ENCODE measurements at regions not wholly inside any gene's neighbourhood (a gene's known extent, or its start where the extent isn't known, plus 50 kb on each side); places are given as distances from the start of the nearest gene placed in this dataset.

- H3K27ac ChIP-seq = no peak overlapping the region
Measured at GRCh38 chr13:74372511-74372910, 238.3 kb upstream of the KLF12 start.

GRCh38 chr13:74367193-74367592 is 233.0 kb upstream of the KLF12 start:
- no peaks in the 10 kb centered on the region for H3K9me3 ChIP-seq
- no peaks in the 10 kb centered on the region for H3K36me3 ChIP-seq
- no peak overlapping the region for H3K4me3 ChIP-seq (ENCODE audit: low read depth in 1 of 2, low read length in 1 of 2)
- TF ChIP-seq CTCF (IDR thresholded peaks at IDR 0.05) = no peak
- no peaks in the 10 kb centered on the region for H3K27me3 ChIP-seq
- no peak overlapping the region for H3K27ac ChIP-seq
- H3K4me1 ChIP-seq (ENCODE audit: control insufficient read depth in 1 of 2, insufficient read depth in 1 of 2, low read depth in 1 of 2, low read length in 1 of 2) = no peaks in the 10 kb centered on the region

More at GRCh38 chr13:74372511-74372910, 238.3 kb upstream of the KLF12 start:
- Histone ChIP-seq H3K27me3 (no peaks in the 10 kb centered on the region), H3K4me1 (ENCODE audit: control insufficient read depth in 1 of 2, insufficient read depth in 1 of 2, low read depth in 1 of 2, low read length in 1 of 2) (no peaks in the 10 kb centered on the region), H3K4me3 (ENCODE audit: low read depth in 1 of 2, low read length in 1 of 2) (no peak overlapping the region), H3K36me3 (no peaks in the 10 kb centered on the region), H3K9me3 (no peaks in the 10 kb centered on the region)
- no peak for TF ChIP-seq CTCF (IDR thresholded peaks at IDR 0.05)

- Histone ChIP-seq H3K27ac (no peak overlapping the region), H3K27me3 (no peaks in the 10 kb centered on the region), H3K36me3 (no peaks in the 10 kb centered on the region), H3K4me1 (ENCODE audit: control insufficient read depth in 1 of 2, insufficient read depth in 1 of 2, low read depth in 1 of 2, low read length in 1 of 2) (no peaks in the 10 kb centered on the region), H3K4me3 (ENCODE audit: low read depth in 1 of 2, low read length in 1 of 2) (no peak overlapping the region), H3K9me3 (no peaks in the 10 kb centered on the region)
- no peak for TF ChIP-seq CTCF (IDR thresholded peaks at IDR 0.05)
Measured at GRCh38 chr13:74361274-74361673, 227.1 kb upstream of the KLF12 start.

GRCh38 chr13:74346960-74347359 is 212.8 kb upstream of the KLF12 start:
- Histone ChIP-seq H3K4me1 (ENCODE audit: control insufficient read depth in 1 of 2, insufficient read depth in 1 of 2, low read depth in 1 of 2, low read length in 1 of 2) (no peaks in the 10 kb centered on the region), H3K36me3 (no peaks in the 10 kb centered on the region), H3K27ac (no peak overlapping the region), H3K4me3 (ENCODE audit: low read depth in 1 of 2, low read length in 1 of 2) (no peak overlapping the region), H3K27me3 (no peaks in the 10 kb centered on the region), H3K9me3 (no peaks in the 10 kb centered on the region)
- no peak for TF ChIP-seq CTCF (IDR thresholded peaks at IDR 0.05)

GRCh38 chr13:74338341-74338740 is 204.1 kb upstream of the KLF12 start:
- no peak overlapping the region for H3K4me3 ChIP-seq (ENCODE audit: low read depth in 1 of 2, low read length in 1 of 2)
- no peak for TF ChIP-seq CTCF (IDR thresholded peaks at IDR 0.05)
- H3K9me3 ChIP-seq = no peaks in the 10 kb centered on the region
- H3K36me3 ChIP-seq = no peaks in the 10 kb centered on the region
- H3K27ac ChIP-seq = no peak overlapping the region
- no peaks in the 10 kb centered on the region for H3K4me1 ChIP-seq (ENCODE audit: control insufficient read depth in 1 of 2, insufficient read depth in 1 of 2, low read depth in 1 of 2, low read length in 1 of 2)
- H3K27me3 ChIP-seq = no peaks in the 10 kb centered on the region

- Histone ChIP-seq H3K27me3 (no peaks in the 10 kb centered on the region), H3K27ac (no peak overlapping the region), H3K36me3 (no peaks in the 10 kb centered on the region), H3K4me3 (ENCODE audit: low read depth in 1 of 2, low read length in 1 of 2) (no peak overlapping the region), H3K9me3 (no peaks in the 10 kb centered on the region), H3K4me1 (ENCODE audit: control insufficient read depth in 1 of 2, insufficient read depth in 1 of 2, low read depth in 1 of 2, low read length in 1 of 2) (no peaks in the 10 kb centered on the region)
- TF ChIP-seq CTCF (IDR thresholded peaks at IDR 0.05) = no peak
Measured at GRCh38 chr13:74336546-74336945, 202.3 kb upstream of the KLF12 start.
